ENCODE measurements at regions not wholly inside any gene's neighbourhood (a gene's known extent, or its start where the extent isn't known, plus 50 kb on each side); places are given as distances from the start of the nearest gene placed in this dataset.

GRCh38 chr11:122019908-122020694 lies 95.9 kb downstream of the BLID start:
- H3K36me3 Mint-ChIP-seq = no peaks in the 10 kb centered on the region
- no peak overlapping the region for H3K4me3 Mint-ChIP-seq
- no peak for DNase-seq (ENCODE audit: low spot score)
- no peaks in the 10 kb centered on the region for H3K27me3 Mint-ChIP-seq (ENCODE audit: low read depth)
- no peak for TF ChIP-seq HMGA2 (CRISPR knock-in tag; IDR thresholded peaks at IDR 0.05)
- no peak for TF ChIP-seq ELF4 (CRISPR knock-in tag; IDR thresholded peaks at IDR 0.05; ENCODE audit: low read depth)
- no peak for TF ChIP-seq STAT6 (CRISPR knock-in tag; conservative IDR thresholded peaks at IDR 0.05; ENCODE audit: low read depth)
- ChIA-PET POLR2A (no interaction called here), CTCF (interaction anchor here (1.3 to 1.9 kb wide), 2 partner anchors 81 to 88 kb away, joined by 7 to 11 read pairs; no protein-coding TSS in a partner anchor)
- no peaks in the 10 kb centered on the region for H3K9me3 Mint-ChIP-seq
- ATAC-seq = no peak
- H3K4me1 Mint-ChIP-seq = peaks cover 6% of the 10 kb centered on the region; the same call in 1 of the 2 replicates
- H3K27ac Mint-ChIP-seq = no peak overlapping the region

- no peak for DNase-seq (ENCODE audit: low spot score)
- ChIA-PET POLR2A (no interaction called here), CTCF (interaction anchor here (1.2 kb wide), 1 partner anchor 17 kb away, joined by 3 read pairs; no protein-coding TSS in a partner anchor)
- ATAC-seq = no peak
- Mint-ChIP-seq H3K27me3 (ENCODE audit: low read depth) (no peaks in the 10 kb centered on the region), H3K36me3 (no peaks in the 10 kb centered on the region), H3K4me1 (no peaks in the 10 kb centered on the region), H3K27ac (no peak overlapping the region), H3K9me3 (peaks cover 5% of the 10 kb centered on the region; the same call in 1 of the 2 replicates), H3K4me3 (no peak overlapping the region)
- no peak for TF ChIP-seq PRRX2 (CRISPR knock-in tag; IDR thresholded peaks at IDR 0.05)
- TF ChIP-seq ZNF416 (CRISPR knock-in tag; IDR thresholded peaks at IDR 0.05) = no peak
- TF ChIP-seq ZNF263 (CRISPR knock-in tag; IDR thresholded peaks at IDR 0.05; ENCODE audit: low read depth) = no peak
- TF ChIP-seq TCF7 (CRISPR knock-in tag; IDR thresholded peaks at IDR 0.05; ENCODE audit: low read depth) = no peak
- TF ChIP-seq ZNF138 (CRISPR knock-in tag; conservative IDR thresholded peaks at IDR 0.05) = no peak
- TF ChIP-seq GTF2I (CRISPR knock-in tag; conservative IDR thresholded peaks at IDR 0.05) = no peak
- TF ChIP-seq NR2C2 (CRISPR knock-in tag; IDR thresholded peaks at IDR 0.05) = no peak
- TF ChIP-seq JAZF1 (CRISPR knock-in tag; IDR thresholded peaks at IDR 0.05) = no peak
- no peak for TF ChIP-seq FOXP1 (CRISPR knock-in tag; IDR thresholded peaks at IDR 0.05; ENCODE audit: borderline replicate concordance)
- TF ChIP-seq HMGA2 (CRISPR knock-in tag; IDR thresholded peaks at IDR 0.05) = no peak
- TF ChIP-seq, protein P1, sequence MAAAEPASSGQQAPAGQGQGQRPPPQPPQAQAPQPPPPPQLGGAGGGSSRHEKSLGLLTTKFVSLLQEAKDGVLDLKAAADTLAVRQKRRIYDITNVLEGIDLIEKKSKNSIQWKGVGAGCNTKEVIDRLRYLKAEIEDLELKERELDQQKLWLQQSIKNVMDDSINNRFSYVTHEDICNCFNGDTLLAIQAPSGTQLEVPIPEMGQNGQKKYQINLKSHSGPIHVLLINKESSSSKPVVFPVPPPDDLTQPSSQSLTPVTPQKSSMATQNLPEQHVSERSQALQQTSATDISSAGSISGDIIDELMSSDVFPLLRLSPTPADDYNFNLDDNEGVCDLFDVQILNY (CRISPR knock-in tag; IDR thresholded peaks at IDR 0.05) = no peak
- TF ChIP-seq CREM (CRISPR knock-in tag; IDR thresholded peaks at IDR 0.05) = no peak
- no peak for TF ChIP-seq CDX4 (CRISPR knock-in tag; IDR thresholded peaks at IDR 0.05; ENCODE audit: borderline replicate concordance)
- TF ChIP-seq MAX (CRISPR knock-in tag; IDR thresholded peaks at IDR 0.05) = no peak
- no peak for TF ChIP-seq ZNF232 (CRISPR knock-in tag; IDR thresholded peaks at IDR 0.05)
- TF ChIP-seq, protein P2, sequence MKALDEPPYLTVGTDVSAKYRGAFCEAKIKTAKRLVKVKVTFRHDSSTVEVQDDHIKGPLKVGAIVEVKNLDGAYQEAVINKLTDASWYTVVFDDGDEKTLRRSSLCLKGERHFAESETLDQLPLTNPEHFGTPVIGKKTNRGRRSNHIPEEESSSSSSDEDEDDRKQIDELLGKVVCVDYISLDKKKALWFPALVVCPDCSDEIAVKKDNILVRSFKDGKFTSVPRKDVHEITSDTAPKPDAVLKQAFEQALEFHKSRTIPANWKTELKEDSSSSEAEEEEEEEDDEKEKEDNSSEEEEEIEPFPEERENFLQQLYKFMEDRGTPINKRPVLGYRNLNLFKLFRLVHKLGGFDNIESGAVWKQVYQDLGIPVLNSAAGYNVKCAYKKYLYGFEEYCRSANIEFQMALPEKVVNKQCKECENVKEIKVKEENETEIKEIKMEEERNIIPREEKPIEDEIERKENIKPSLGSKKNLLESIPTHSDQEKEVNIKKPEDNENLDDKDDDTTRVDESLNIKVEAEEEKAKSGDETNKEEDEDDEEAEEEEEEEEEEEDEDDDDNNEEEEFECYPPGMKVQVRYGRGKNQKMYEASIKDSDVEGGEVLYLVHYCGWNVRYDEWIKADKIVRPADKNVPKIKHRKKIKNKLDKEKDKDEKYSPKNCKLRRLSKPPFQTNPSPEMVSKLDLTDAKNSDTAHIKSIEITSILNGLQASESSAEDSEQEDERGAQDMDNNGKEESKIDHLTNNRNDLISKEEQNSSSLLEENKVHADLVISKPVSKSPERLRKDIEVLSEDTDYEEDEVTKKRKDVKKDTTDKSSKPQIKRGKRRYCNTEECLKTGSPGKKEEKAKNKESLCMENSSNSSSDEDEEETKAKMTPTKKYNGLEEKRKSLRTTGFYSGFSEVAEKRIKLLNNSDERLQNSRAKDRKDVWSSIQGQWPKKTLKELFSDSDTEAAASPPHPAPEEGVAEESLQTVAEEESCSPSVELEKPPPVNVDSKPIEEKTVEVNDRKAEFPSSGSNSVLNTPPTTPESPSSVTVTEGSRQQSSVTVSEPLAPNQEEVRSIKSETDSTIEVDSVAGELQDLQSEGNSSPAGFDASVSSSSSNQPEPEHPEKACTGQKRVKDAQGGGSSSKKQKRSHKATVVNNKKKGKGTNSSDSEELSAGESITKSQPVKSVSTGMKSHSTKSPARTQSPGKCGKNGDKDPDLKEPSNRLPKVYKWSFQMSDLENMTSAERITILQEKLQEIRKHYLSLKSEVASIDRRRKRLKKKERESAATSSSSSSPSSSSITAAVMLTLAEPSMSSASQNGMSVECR (CRISPR knock-in tag; IDR thresholded peaks at IDR 0.05; ENCODE audit: borderline replicate concordance) = no peak
- no peak for TF ChIP-seq NFYB (CRISPR knock-in tag; conservative IDR thresholded peaks at IDR 0.05; ENCODE audit: low read depth)
- TF ChIP-seq ESRRA (CRISPR knock-in tag; IDR thresholded peaks at IDR 0.05; ENCODE audit: borderline replicate concordance) = no peak
Observed at GRCh38 chr11:122007601-122008071, 108.4 kb downstream of the BLID start.
